ENCODE measurements at regions not wholly inside any gene's neighbourhood (a gene's known extent, or its start where the extent isn't known, plus 50 kb on each side); places are given as distances from the start of the nearest gene placed in this dataset.
"Not testable (repeated sequence)": the region's sequence is repeated elsewhere in the genome, so short reads cannot be mapped to it uniquely, and the experiment has no call there.

GRCh38 chr1:199472978-199473377, 554.5 kb upstream of the NR5A2 start:
- in situ Hi-C loops (cut with MboI; ENCODE audit: low sequenced_read_pairs) = loop anchor here (25.0 kb wide), 1 partner anchor 711 kb away; no protein-coding TSS in a partner anchor

GRCh38 chr1:199474738-199475137, 552.8 kb upstream of the NR5A2 start:
- in situ Hi-C loops (cut with MboI; ENCODE audit: low sequenced_read_pairs) = loop anchor here (25.0 kb wide), 1 partner anchor 712 kb away; no protein-coding TSS in a partner anchor

GRCh38 chr1:199482426-199482825, 545.1 kb upstream of the NR5A2 start:
- in situ Hi-C loops (cut with MboI; ENCODE audit: low sequenced_read_pairs) = no loop called here

GRCh38 chr1:199489594-199489993, 537.9 kb upstream of the NR5A2 start:
- in situ Hi-C loops (cut with MboI; ENCODE audit: low sequenced_read_pairs) = no loop called here

- in situ Hi-C loops (cut with MboI; ENCODE audit: low sequenced_read_pairs) = no loop called here
These were observed 536.6 kb upstream of the NR5A2 start for GRCh38 chr1:199490769-199491527.

- in situ Hi-C loops (cut with MboI; ENCODE audit: low sequenced_read_pairs) = no loop called here
These were observed 532.1 kb upstream of the NR5A2 start for GRCh38 chr1:199495432-199495831.

GRCh38 chr1:199498802-199499201, 528.7 kb upstream of the NR5A2 start:
- in situ Hi-C loops (cut with MboI; ENCODE audit: low sequenced_read_pairs) = not testable (repeated sequence)

- in situ Hi-C loops (cut with MboI; ENCODE audit: low sequenced_read_pairs) = no loop called here
These were observed 519.4 kb upstream of the NR5A2 start for GRCh38 chr1:199508072-199508471.

GRCh38 chr1:199508653-199509052, 518.9 kb upstream of the NR5A2 start:
- in situ Hi-C loops (cut with MboI; ENCODE audit: low sequenced_read_pairs) = no loop called here

- in situ Hi-C loops (cut with MboI; ENCODE audit: low sequenced_read_pairs) = no loop called here
These were observed 518.1 kb upstream of the NR5A2 start for GRCh38 chr1:199509456-199509855.

GRCh38 chr1:199510314-199510713, 517.2 kb upstream of the NR5A2 start:
- in situ Hi-C loops (cut with MboI; ENCODE audit: low sequenced_read_pairs) = no loop called here

GRCh38 chr1:199512037-199512710, 515.3 kb upstream of the NR5A2 start:
- in situ Hi-C loops (cut with MboI; ENCODE audit: low sequenced_read_pairs) = no loop called here

GRCh38 chr1:199515261-199515660, 512.2 kb upstream of the NR5A2 start:
- in situ Hi-C loops (cut with MboI; ENCODE audit: low sequenced_read_pairs) = no loop called here

- in situ Hi-C loops (cut with MboI; ENCODE audit: low sequenced_read_pairs) = no loop called here
These were observed 505.2 kb upstream of the NR5A2 start for GRCh38 chr1:199522338-199522737.

- in situ Hi-C loops (cut with MboI; ENCODE audit: low sequenced_read_pairs) = no loop called here
These were observed 504.6 kb upstream of the NR5A2 start for GRCh38 chr1:199522936-199523335.

GRCh38 chr1:199529324-199529723, 498.2 kb upstream of the NR5A2 start:
- in situ Hi-C loops (cut with MboI; ENCODE audit: low sequenced_read_pairs) = no loop called here

- in situ Hi-C loops (cut with MboI; ENCODE audit: low sequenced_read_pairs) = not testable (repeated sequence)
These were observed 494.1 kb upstream of the NR5A2 start for GRCh38 chr1:199533361-199533760.

GRCh38 chr1:199545780-199546179, 481.7 kb upstream of the NR5A2 start:
- in situ Hi-C loops (cut with MboI; ENCODE audit: low sequenced_read_pairs) = no loop called here

- in situ Hi-C loops (cut with MboI; ENCODE audit: low sequenced_read_pairs) = no loop called here
These were observed 481.2 kb upstream of the NR5A2 start for GRCh38 chr1:199546323-199546722.

GRCh38 chr1:199549421-199549820, 478.1 kb upstream of the NR5A2 start:
- in situ Hi-C loops (cut with MboI; ENCODE audit: low sequenced_read_pairs) = no loop called here

GRCh38 chr1:199550199-199551065, 477.1 kb upstream of the NR5A2 start:
- in situ Hi-C loops (cut with MboI; ENCODE audit: low sequenced_read_pairs) = no loop called here
